Medulla oblongata (tissue), 1 donor: ENCODE measurements at regions not wholly inside any gene's neighbourhood (a gene's known extent, or its start where the extent isn't known, plus 50 kb on each side); places are given as distances from the start of the nearest gene placed in this dataset.
A peak's percentile ranks its signal among the peaks of the same experiment; 100 is the strongest.
"Not testable (repeated sequence)": the region's sequence is repeated elsewhere in the genome, so short reads cannot be mapped to it uniquely, and the experiment has no call there.

Source experiments
- DNase-seq: peaks from one replicate; pipeline ENCODE4 v3.0.0-alpha.2; 2015; ENCODE audit errors: extremely low spot score

DNA sequence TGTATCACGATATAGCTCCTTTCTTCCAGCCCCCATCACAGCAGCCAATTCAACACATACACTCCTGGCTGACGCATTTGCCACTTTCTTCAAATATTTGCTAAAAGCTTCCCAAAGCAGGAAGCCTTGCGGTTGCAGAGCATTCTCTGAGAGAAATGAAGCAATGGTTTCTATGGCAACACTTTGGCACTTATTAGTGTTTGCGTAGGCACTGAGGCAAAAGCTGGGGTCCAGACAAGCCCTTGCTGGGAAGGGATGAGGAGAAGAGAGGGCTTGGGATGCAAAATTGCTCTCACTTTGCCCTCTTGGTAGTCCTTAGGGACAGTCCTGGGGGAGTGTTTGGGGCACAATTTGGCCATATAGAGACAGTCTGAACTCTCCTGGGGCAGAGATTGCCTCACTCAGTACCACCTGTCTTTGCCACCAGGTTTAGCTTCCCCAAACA, 55.0 kb upstream of the PAK3 start:
- DNase-seq: no peak

GRCh38 chrX:111040377-111041017, 55.5 kb upstream of the PAK3 start:
- no peak for DNase-seq

DNA sequence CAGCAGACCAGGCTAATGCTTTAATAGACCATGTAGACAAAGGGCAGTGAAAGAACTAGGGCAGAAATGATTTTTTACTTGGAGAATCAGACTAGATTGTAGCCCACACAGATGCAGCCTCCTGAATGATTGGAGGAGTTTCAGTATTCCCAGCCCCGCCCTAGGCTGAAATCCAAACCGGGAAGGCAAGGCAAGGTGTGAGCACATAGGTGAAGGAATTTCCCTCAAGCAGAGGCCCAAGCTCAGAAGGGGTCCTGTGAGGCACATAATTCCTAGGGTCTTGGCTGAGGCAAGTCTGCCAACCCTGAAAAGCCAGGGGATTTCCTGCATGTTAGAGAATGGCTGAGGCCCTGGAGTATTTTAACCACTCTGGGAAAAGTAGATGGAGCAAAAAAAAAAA, 56.4 kb upstream of the PAK3 start:
- DNase-seq: no peak

DNA sequence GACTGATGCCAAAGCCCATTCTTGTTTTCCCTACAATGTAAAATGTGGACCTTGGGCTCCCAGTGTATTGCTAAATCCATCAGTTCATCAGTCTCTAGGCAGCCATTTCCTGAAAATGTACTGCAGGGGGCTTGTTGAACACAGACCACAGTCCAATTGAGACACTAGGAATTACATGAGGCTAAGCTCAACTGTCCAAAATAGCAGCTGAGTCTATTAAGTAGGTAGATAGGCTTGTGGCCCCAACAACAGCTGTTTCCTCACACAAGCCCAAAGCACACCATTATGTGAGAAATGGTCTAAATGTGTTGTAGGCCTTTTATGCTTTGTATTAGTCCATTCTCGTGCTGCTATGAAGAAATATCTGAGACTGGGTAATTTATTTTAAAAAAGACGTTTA, 60.0 kb upstream of the PAK3 start:
- no peak for DNase-seq

DNA sequence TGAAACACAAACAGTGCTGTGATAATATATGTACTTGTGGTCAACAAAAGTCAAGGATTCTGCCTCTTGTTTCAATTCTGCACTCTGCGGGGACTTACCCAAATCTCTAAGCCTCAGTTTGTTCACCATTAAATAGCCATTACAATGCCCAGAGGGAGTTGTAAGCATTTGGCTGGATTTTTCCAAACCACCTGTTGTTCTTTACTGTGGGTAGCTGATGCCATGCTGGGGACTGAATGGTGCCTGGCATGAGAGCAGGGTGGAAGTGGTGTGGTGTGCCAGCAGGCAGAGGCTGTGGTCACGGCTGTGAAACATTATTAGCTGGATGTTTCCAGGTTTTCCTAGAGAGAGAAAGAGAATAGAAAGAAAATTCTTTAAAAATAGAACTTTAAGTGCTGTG, 60.7 kb upstream of the PAK3 start:
- DNase-seq: no peak

GRCh38 chrX:111022998-111023397, 73.0 kb upstream of the PAK3 start:
- DNase-seq: not testable (repeated sequence)

DNA sequence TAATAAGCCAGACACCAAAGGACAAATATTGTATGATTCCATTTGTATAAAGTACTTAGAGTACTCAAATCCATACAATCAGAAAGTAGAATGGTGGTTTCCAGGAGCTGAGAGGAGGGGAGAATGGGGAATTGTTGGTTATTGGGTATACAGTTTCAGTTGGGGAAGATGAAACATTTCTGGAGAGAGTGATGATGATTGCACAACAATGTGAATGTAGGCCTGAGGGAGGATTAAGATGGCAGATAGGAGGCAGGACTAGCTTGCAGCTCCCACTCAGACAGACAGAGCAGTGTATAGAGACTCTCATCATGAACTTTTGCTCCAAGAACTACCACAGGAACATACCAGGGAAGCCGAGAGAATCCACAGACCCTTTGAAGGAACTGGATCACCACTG, 75.7 kb upstream of the PAK3 start:
- no peak for DNase-seq

GRCh38 chrX:111013778-111014455, 82.1 kb upstream of the PAK3 start:
- DNase-seq: no peak

DNA sequence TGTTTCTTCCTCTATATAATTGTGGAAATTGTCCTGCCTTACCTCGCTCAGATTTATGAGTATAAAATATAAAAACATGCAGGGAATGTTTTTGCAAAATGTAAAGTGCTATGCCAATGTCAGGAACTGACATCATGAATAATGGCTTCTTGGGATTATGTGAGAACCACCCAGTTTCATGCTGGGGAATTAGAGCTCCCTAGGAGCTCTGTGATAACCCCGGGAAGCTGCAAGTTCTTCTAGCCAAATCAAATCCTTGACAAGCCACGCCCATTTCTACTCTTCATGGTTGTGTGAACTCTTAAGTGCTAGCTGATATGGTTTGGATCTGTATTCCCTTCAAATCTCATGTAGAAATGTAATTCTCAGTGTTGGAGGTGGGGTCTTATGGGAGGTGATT, 85.9 kb upstream of the PAK3 start:
- no peak for DNase-seq

DNA sequence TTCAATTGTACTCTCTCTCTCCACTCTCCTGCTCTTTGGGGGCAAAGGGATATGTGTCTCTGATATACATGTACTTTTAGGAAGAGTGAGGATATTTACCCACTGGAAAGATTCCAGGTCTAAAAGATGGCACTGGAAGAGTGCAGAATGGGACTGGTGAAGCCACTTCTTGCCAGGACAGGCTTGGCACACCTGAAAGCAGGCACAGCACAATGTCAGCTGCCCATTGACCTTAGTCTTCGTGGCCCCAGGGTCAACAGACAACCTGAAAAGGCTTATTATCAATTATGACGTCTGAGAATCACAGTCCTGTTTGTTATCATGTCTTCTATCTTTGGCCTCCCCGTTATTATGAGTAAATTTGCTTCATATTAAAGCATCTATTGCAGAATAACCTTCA, 86.7 kb upstream of the PAK3 start:
- no peak for DNase-seq

DNA sequence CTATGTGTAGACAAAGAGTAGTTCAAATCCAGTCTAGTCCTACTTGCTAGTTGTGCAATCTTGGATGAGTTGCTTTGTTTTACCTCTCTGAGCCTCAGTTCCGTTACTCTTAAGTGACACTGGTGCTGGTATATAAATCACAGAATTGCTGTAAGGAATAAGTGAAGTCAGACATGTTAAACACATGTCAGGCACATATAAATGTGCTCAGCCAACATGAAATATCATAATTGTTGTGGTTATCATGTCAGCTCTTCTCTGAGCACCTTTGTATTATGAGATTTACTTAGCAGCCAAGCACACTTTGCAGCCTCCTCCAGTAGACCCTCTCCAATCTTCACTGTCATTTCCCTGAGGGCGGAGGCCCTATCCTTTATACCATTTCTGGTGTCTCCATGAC, 87.9 kb upstream of the PAK3 start:
- DNase-seq: no peak

GRCh38 chrX:111007238-111007637, 88.8 kb upstream of the PAK3 start:
- no peak for DNase-seq

GRCh38 chrX:111006116-111006515, 89.9 kb upstream of the PAK3 start:
- no peak for DNase-seq

GRCh38 chrX:111005166-111005565, 90.8 kb upstream of the PAK3 start:
- DNase-seq: no peak

GRCh38 chrX:111003118-111003517, 92.9 kb upstream of the PAK3 start:
- no peak for DNase-seq

DNA sequence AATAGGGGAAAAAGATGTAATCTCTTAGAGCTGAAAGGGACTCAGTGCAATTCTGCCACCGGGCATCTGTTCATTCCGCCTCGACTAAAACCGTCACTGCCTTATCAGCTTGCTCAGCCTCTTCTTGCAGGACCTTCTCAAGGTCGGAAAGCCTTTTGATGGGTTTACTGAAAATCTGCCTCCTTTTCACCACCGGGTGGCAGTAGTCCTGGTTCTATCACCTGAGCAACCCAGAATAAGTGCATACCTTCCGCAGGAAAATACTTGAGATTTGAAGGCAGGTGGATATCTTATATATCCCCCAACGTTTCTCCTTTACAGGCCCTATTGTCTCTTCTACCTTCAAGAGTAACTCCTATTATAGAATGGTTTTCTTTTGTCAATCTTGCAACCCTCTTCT, 103.4 kb upstream of the PAK3 start:
- DNase-seq: peak; percentile 3

GRCh38 chrX:110989869-110990268, 106.1 kb upstream of the PAK3 start:
- DNase-seq: no peak

GRCh38 chrX:110989447-110989846, 106.5 kb upstream of the PAK3 start:
- no peak for DNase-seq

DNA sequence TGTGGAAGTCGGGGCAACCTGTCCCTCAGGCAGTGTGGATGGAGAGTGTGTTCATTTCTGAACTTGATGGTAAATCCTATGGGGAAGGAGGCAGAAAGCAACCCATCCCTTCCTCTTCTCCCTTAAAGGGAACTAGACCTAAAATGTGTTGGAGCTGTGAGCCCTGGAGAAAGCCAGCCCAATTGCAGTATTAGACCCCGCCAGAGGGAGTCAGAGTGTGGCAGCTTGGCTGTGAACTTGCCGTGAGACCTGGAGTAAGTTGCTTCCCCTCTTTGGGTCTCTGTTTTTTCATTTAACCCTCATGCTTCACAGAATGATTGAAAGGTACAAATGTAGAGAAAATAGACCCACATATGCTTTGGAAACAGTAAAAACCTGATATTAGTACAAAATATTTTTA, 108.7 kb upstream of the PAK3 start:
- no peak for DNase-seq

DNA sequence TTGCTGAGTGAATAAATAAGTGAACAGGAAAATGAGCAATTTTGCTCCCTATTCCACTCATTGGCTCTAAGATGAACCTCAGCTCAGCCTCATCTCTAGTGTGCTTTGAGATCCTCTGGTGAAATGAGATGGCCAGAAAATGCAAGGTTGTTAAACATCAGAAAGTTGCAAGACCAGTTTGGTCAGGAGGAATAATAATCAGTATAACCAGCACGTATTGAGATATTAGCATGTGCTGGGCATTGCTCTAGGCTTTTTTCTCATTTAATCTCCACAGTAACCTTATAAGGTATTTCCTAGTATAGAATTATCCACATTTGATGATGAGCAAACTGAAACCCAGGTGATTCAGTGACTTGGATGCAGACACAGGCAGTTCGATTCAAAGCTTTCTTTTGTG, 110.5 kb upstream of the PAK3 start:
- no peak for DNase-seq

DNA sequence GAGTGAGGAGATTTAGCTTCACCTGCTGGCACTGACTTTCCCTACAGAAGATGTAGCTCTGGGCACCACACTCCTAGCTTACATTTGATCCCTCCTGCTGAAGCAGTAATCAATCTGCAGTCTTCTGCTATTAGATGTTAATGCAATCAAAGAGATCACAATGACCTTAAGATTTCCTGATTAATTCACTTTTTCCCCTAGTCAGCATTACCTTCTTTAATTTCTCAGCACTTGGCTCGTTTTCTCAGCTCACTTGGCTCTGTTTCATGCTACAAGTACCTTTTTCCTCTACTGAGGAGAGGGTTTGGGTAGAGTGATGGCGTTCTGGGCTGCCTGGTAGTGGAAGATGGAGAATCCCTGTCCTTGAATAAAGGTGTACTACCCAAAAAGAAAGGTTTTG, 113.0 kb upstream of the PAK3 start:
- no peak for DNase-seq

DNA sequence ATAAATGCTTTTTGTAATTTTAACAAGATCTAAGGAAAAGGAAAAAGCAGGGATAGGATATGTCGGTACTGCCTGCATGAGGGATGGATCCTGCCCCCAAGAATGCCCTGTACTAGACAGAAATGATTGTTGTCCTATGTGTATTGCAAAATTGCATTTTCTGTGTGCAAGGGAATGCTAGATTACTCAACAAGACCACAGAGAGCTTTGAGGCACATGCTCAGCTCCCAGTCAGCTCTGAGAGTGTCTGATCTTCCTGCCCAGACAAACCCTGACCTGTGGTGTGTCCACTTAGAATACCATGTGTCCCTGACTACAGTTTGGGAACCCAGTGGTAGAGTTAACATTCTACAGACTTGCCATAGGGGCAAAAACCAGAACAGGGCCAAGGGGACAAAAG, 129.2 kb upstream of the PAK3 start:
- DNase-seq: no peak

DNA sequence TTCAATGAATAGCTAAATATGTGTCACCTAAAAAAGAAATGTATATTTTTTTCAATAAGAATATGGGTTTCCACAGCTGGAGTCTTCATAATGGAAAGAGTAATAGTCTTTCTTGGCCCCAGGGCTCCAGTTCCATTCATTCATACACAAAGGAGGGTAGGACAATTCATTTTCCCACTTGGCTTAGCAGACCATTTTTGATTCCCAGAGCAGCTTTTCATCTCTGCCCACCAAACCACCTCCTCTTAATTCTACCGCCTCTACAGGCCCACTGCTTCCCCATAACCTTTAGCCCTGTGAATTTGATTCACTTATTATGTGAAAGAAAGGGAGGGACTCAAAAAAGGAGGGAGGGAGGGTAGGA, 129.9 kb upstream of the PAK3 start:
- no peak for DNase-seq
